ENCODE measurements at regions not wholly inside any gene's neighbourhood (a gene's known extent, or its start where the extent isn't known, plus 50 kb on each side); places are given as distances from the start of the nearest gene placed in this dataset.

GRCh38 chr1:217182992-217183391 lies 447.9 kb downstream of the GPATCH2 start:
- no peak overlapping the region for H3K4me3 Mint-ChIP-seq (ENCODE audit: unreplicated experiment)
- H3K9me3 Mint-ChIP-seq (ENCODE audit: unreplicated experiment) = no peaks in the 10 kb centered on the region
- H3K4me1 Mint-ChIP-seq (ENCODE audit: low read depth, unreplicated experiment) = no peaks in the 10 kb centered on the region
- no peaks in the 10 kb centered on the region for H3K36me3 Mint-ChIP-seq (ENCODE audit: unreplicated experiment)
- H3K27me3 Mint-ChIP-seq (ENCODE audit: unreplicated experiment) = no peaks in the 10 kb centered on the region
- no peak for DNase-seq
- no peak for TF ChIP-seq CTCF (IDR thresholded peaks at IDR 0.05; ENCODE audit: partially characterized antibody, unreplicated experiment)
- no peak overlapping the region for H3K27ac Mint-ChIP-seq (ENCODE audit: unreplicated experiment)

- Mint-ChIP-seq H3K36me3 (ENCODE audit: unreplicated experiment) (no peaks in the 10 kb centered on the region), H3K9me3 (ENCODE audit: unreplicated experiment) (no peaks in the 10 kb centered on the region), H3K27ac (ENCODE audit: unreplicated experiment) (no peak overlapping the region), H3K4me1 (ENCODE audit: low read depth, unreplicated experiment) (no peaks in the 10 kb centered on the region), H3K4me3 (ENCODE audit: unreplicated experiment) (no peak overlapping the region), H3K27me3 (ENCODE audit: unreplicated experiment) (no peaks in the 10 kb centered on the region)
- no peak for DNase-seq
- no peak for TF ChIP-seq CTCF (IDR thresholded peaks at IDR 0.05; ENCODE audit: partially characterized antibody, unreplicated experiment)
These were observed 449.1 kb downstream of the GPATCH2 start for GRCh38 chr1:217181756-217182155.

GRCh38 chr1:217181176-217181746 lies 449.6 kb downstream of the GPATCH2 start:
- H3K27me3 Mint-ChIP-seq (ENCODE audit: unreplicated experiment) = no peaks in the 10 kb centered on the region
- DNase-seq = no peak
- H3K4me1 Mint-ChIP-seq (ENCODE audit: low read depth, unreplicated experiment) = no peaks in the 10 kb centered on the region
- no peak overlapping the region for H3K27ac Mint-ChIP-seq (ENCODE audit: unreplicated experiment)
- H3K9me3 Mint-ChIP-seq (ENCODE audit: unreplicated experiment) = no peaks in the 10 kb centered on the region
- H3K36me3 Mint-ChIP-seq (ENCODE audit: unreplicated experiment) = no peaks in the 10 kb centered on the region
- no peak overlapping the region for H3K4me3 Mint-ChIP-seq (ENCODE audit: unreplicated experiment)
- TF ChIP-seq CTCF (IDR thresholded peaks at IDR 0.05; ENCODE audit: partially characterized antibody, unreplicated experiment) = no peak

- no peaks in the 10 kb centered on the region for H3K27me3 Mint-ChIP-seq (ENCODE audit: unreplicated experiment)
- no peak overlapping the region for H3K4me3 Mint-ChIP-seq (ENCODE audit: unreplicated experiment)
- no peak for DNase-seq
- H3K9me3 Mint-ChIP-seq (ENCODE audit: unreplicated experiment) = no peaks in the 10 kb centered on the region
- H3K36me3 Mint-ChIP-seq (ENCODE audit: unreplicated experiment) = no peaks in the 10 kb centered on the region
- H3K27ac Mint-ChIP-seq (ENCODE audit: unreplicated experiment) = no peak overlapping the region
- H3K4me1 Mint-ChIP-seq (ENCODE audit: low read depth, unreplicated experiment) = no peaks in the 10 kb centered on the region
- TF ChIP-seq CTCF (IDR thresholded peaks at IDR 0.05; ENCODE audit: partially characterized antibody, unreplicated experiment) = no peak
These were observed 450.4 kb downstream of the GPATCH2 start for GRCh38 chr1:217180443-217180842.

DNA sequence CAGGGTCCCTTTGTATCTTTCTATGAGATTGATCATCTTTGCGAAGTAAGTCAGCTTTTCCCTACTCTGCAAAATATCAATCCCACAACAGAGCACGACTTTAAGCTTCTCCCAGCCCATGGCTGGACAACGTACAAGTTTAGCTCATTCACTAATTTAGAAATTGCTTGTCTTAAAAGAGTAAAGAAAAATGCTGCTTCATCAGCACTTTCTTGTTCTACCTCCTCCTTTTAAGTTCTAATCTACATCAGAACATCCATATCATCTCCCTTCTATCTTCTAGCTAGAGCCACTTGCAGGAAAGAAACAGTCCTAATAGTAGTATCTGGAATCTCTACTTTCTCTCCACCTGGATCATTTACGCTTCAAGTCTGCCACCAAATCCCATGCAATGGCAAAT lies 441.2 kb upstream of the ESRRG start:
- Mint-ChIP-seq H3K4me1 (ENCODE audit: low read depth, unreplicated experiment) (no peaks in the 10 kb centered on the region), H3K9me3 (ENCODE audit: unreplicated experiment) (peaks cover 1% of the 10 kb centered on the region), H3K27me3 (ENCODE audit: unreplicated experiment) (no peaks in the 10 kb centered on the region), H3K27ac (ENCODE audit: unreplicated experiment) (no peak overlapping the region), H3K36me3 (ENCODE audit: unreplicated experiment) (no peaks in the 10 kb centered on the region), H3K4me3 (ENCODE audit: unreplicated experiment) (no peak overlapping the region)
- no peak for TF ChIP-seq CTCF (IDR thresholded peaks at IDR 0.05; ENCODE audit: partially characterized antibody, unreplicated experiment)
- no peak for DNase-seq

Measured in glutamatergic neuron (in vitro differentiated cells).